ENCODE measurements at regions not wholly inside any gene's neighbourhood (a gene's known extent, or its start where the extent isn't known, plus 50 kb on each side); places are given as distances from the start of the nearest gene placed in this dataset.

- no peak overlapping the region for H2AK5ac ChIP-seq (ENCODE audit: low read depth, low read length)
- 89% methylated on average over 6 of the region's 6 CpGs; no CpG with 5 or more reads in 1 of the 2 experiments for WGBS, 2 experiments (ENCODE audit: extremely low coverage in 1 of 2, insufficient coverage in 1 of 2, insufficient read length in 1 of 2, insufficient replicate concordance in 2 of 2, low coverage in 1 of 2, low lambda C conversion rate in 2 of 2, missing lambda C conversion rate in 1 of 2)
- no peaks in the 10 kb centered on the region for H3K9me3 ChIP-seq (ENCODE audit: insufficient read depth in 2 of 2, low read depth in 1 of 2, low read length in 1 of 2)
- peak overlapping the region; percentile 9; the same call in 1 of the 2 replicates for H2BK15ac ChIP-seq (ENCODE audit: low read length)
- no peak overlapping the region for H2BK5ac ChIP-seq (ENCODE audit: low read depth, low read length)
- H4K20me1 ChIP-seq (replicated peaks in 1 of 2; ENCODE audit: control insufficient read depth in 1 of 2, insufficient read depth in 2 of 2, low read length in 2 of 2) = no peaks in the 10 kb centered on the region
- no peak overlapping the region for H4K8ac ChIP-seq (ENCODE audit: extremely low read depth, insufficient read depth, low read length)
- no peaks in the 10 kb centered on the region for H3K27me3 ChIP-seq (replicated peaks in 1 of 4; ENCODE audit: control insufficient read depth in 3 of 4, extremely low read depth in 1 of 4, insufficient read depth in 3 of 4, low read length in 3 of 4)
- no peak overlapping the region for H3K14ac ChIP-seq (ENCODE audit: insufficient read length)
- no peak overlapping the region for H3K9ac ChIP-seq (replicated peaks in 1 of 4; ENCODE audit: extremely low read depth in 1 of 4, low read depth in 3 of 4, low read length in 3 of 4)
- no peak overlapping the region for H3K4me3 ChIP-seq (ENCODE audit: extremely low read depth in 1 of 4, insufficient read depth in 2 of 4, low read depth in 3 of 4, low read length in 4 of 4)
- TF ChIP-seq SUZ12 (IDR thresholded peaks at IDR 0.05; ENCODE audit: low read length) = no peak
- no peak for TF ChIP-seq TBP (IDR thresholded peaks at IDR 0.05; ENCODE audit: low read depth, low read length)
- no peaks in the 10 kb centered on the region for H3K36me3 ChIP-seq (ENCODE audit: control insufficient read depth in 2 of 4, insufficient read depth in 4 of 4, low read length in 3 of 4)
- no peak overlapping the region for H2BK120ac ChIP-seq (replicated peaks; ENCODE audit: low read depth, low read length)
- FAIRE-seq (no peak), DNase-seq (ENCODE audit: low read depth in 1 of 2, low spot score in 2 of 2) (no peak)
- H3K56ac ChIP-seq (replicated peaks; ENCODE audit: insufficient read length, low read depth, low read length) = no peak overlapping the region
- CTCF ChIA-PET (ENCODE audit: partially characterized antibody) = interaction anchor here (0.7 to 1.6 kb wide), 4 partner anchors 16 to 57 kb away, joined by 3 to 6 read pairs (median 3); no protein-coding TSS in a partner anchor
- no peak overlapping the region for H3K23ac ChIP-seq (ENCODE audit: insufficient read length)
- H2BK12ac ChIP-seq (ENCODE audit: low read depth, low read length) = peak overlapping the region; percentile 9; the same call in 1 of the 2 replicates
- POLR2A ChIA-PET (ENCODE audit: partially characterized antibody) = no interaction called here
- H3K79me2 ChIP-seq (ENCODE audit: control insufficient read depth in 1 of 2, insufficient read depth in 2 of 2, low read length in 2 of 2) = no peaks in the 10 kb centered on the region
- H3K23me2 ChIP-seq (ENCODE audit: low read depth, low read length) = no peaks in the 10 kb centered on the region
- H2AFZ ChIP-seq (ENCODE audit: low read length) = no peak overlapping the region
- no peak overlapping the region for H4K5ac ChIP-seq (ENCODE audit: insufficient read length, low read depth, low read length)
- H4K91ac ChIP-seq (replicated peaks; ENCODE audit: insufficient read length, low read length) = peak overlapping the region; percentile 22
- H3K79me1 ChIP-seq (ENCODE audit: low read depth, low read length) = no peaks in the 10 kb centered on the region
- H3K4me1 ChIP-seq (replicated peaks in 1 of 4; ENCODE audit: control insufficient read depth in 3 of 4, insufficient read depth in 4 of 4, low read length in 3 of 4) = peaks cover 2 to 17% (median 12%) of the 10 kb centered on the region in 4 experiments; a peak in 6 of 7 replicates
- no peak overlapping the region for H3K18ac ChIP-seq (ENCODE audit: extremely low read depth, low read length)
- H2BK20ac ChIP-seq (ENCODE audit: low read length) = no peak overlapping the region
- H3K4ac ChIP-seq (replicated peaks; ENCODE audit: insufficient read length, low read depth, low read length) = no peak overlapping the region
- no peak overlapping the region for H3K27ac ChIP-seq (ENCODE audit: low read depth, low read length)
- H3K4me2 ChIP-seq (ENCODE audit: insufficient read depth in 1 of 2, low read depth in 2 of 2, low read length in 2 of 2) = no peak overlapping the region
These were observed 284.7 kb downstream of the MYCN start for GRCh38 chr2:16225071-16225470.

Data from H1 (cell line).